IMR-90 (cell line): ENCODE measurements at regions not wholly inside any gene's neighbourhood (a gene's known extent, or its start where the extent isn't known, plus 50 kb on each side); places are given as distances from the start of the nearest gene placed in this dataset.

ENCODE experiments used
- ATAC-seq: fragments of 200-7000 bp; cut with Tn5 transposase; 2 replicates; pipeline ENCODE4 v1.9.1; 2020; ENCODE audit warnings: low read depth, mild to moderate bottlenecking, moderate library complexity
- BruUV-seq: library from RNA; stranded (reverse); fragments of 400-500 nt; replicated peaks from 2 replicates; lab custom pipeline; 2021; lab: Mats Ljungman, UMichigan
- CTCF ChIA-PET: fragments of 300-600 bp; formaldehyde crosslinking; extraction: SDS; loops from one replicate; lab custom pipeline; 2021; ENCODE audit warnings: antibody characterized with exemption; lab: Yijun Ruan, JAX
- POLR2A ChIA-PET: fragments of 300-600 bp; sonication (Branson Sonifier 250); formaldehyde crosslinking; loops from one replicate; lab custom pipeline; 2022; ENCODE audit warnings: antibody characterized with exemption; ENCODE audit not compliant: unreplicated experiment; lab: Charles Lee
- DNase-seq: peaks from one replicate; pipeline ENCODE4 v3.0.0; 2013
- H2AFZ ChIP-seq: replicated peaks from 2 replicates; pipeline ENCODE3; 2013; ENCODE audit warnings: low read length, mild to moderate bottlenecking; ENCODE audit not compliant: poor library complexity
- H2AK5ac ChIP-seq: 2 replicates; pipeline ENCODE4 v1.6.1; 2013; ENCODE audit warnings: low read depth, low read length, inconsistent platforms
- H2AK9ac ChIP-seq: replicated peaks from 2 replicates; pipeline ENCODE3; 2013; ENCODE audit warnings: mild to moderate bottlenecking, low read depth, low read length, moderate library complexity; ENCODE audit not compliant: poor library complexity
- H2BK120ac ChIP-seq: 2 replicates; pipeline ENCODE4 v1.6.1; 2013; ENCODE audit warnings: low read depth, low read length, inconsistent platforms
- H2BK15ac ChIP-seq: 3 replicates; pipeline ENCODE4 v1.6.1; 2013; ENCODE audit warnings: low read depth, low read length, inconsistent platforms
- H2BK20ac ChIP-seq: 2 replicates; pipeline ENCODE4 v1.6.1; 2013; ENCODE audit warnings: low read depth, mild to moderate bottlenecking, inconsistent platforms, low read length, moderate library complexity
- H2BK5ac ChIP-seq: 2 replicates; pipeline ENCODE4 v1.6.1; 2013; ENCODE audit warnings: mild to moderate bottlenecking, low read depth, low read length, inconsistent platforms; ENCODE audit not compliant: poor library complexity, severe bottlenecking
- H3K14ac ChIP-seq: replicated peaks from 2 replicates; pipeline ENCODE4 v1.6.1; 2013; ENCODE audit warnings: low read depth, low read length, inconsistent platforms
- H3K18ac ChIP-seq: 2 replicates; pipeline ENCODE4 v1.6.1; 2013; ENCODE audit warnings: low read depth, low read length, control low read depth
- H3K23ac ChIP-seq: 2 replicates; pipeline ENCODE4 v1.6.1; 2013; ENCODE audit warnings: low read depth, low read length, inconsistent platforms
- H3K27ac ChIP-seq: 2 replicates; pipeline ENCODE4 v1.5.1; 2013; ENCODE audit warnings: mild to moderate bottlenecking, control low read depth, low read length; ENCODE audit not compliant: insufficient read depth
- H3K27me3 ChIP-seq: 2 replicates; pipeline ENCODE4 v1.6.1; 2013; ENCODE audit warnings: low read length; ENCODE audit not compliant: control insufficient read depth, insufficient read depth
- H3K36me3 ChIP-seq: 2 replicates; pipeline ENCODE4 v1.6.1; 2013; ENCODE audit warnings: low read length, mixed read lengths; ENCODE audit not compliant: control insufficient read depth, insufficient read depth
- H3K4ac ChIP-seq: 2 replicates; pipeline ENCODE4 v1.6.1; 2013; ENCODE audit warnings: low read depth, low read length, inconsistent platforms
- H3K4me1 ChIP-seq: 2 replicates; pipeline ENCODE4 v1.6.1; 2013; ENCODE audit warnings: low read length, mixed read lengths; ENCODE audit not compliant: control insufficient read depth, insufficient read depth
- H3K4me2 ChIP-seq: 2 replicates; pipeline ENCODE4 v1.6.1; 2013; ENCODE audit warnings: low read depth, mild to moderate bottlenecking, control low read depth, low read length, moderate library complexity
- H3K4me3 ChIP-seq: 2 replicates; pipeline ENCODE4 v1.5.1; 2013; ENCODE audit warnings: low read depth, mild to moderate bottlenecking, control low read depth, low read length, moderate library complexity; ENCODE audit not compliant: insufficient read depth
- H3K56ac ChIP-seq: 2 replicates; pipeline ENCODE4 v1.6.1; 2013; ENCODE audit warnings: low read length, inconsistent platforms; ENCODE audit not compliant: insufficient read depth; ENCODE audit errors: extremely low read depth
- H3K79me1 ChIP-seq, 2 experiments: 2 replicates each; pipeline ENCODE4 v1.6.1; 2013; ENCODE audit warnings: low read length in 2 of 2, inconsistent platforms in 1 of 2, low read depth in 1 of 2
- H3K9ac ChIP-seq: 2 replicates; pipeline ENCODE4 v1.6.1; 2013; ENCODE audit warnings: low read depth, low read length, control low read depth
- H3K9me1 ChIP-seq: 2 replicates; pipeline ENCODE4 v1.6.1; 2013; ENCODE audit warnings: low read length, inconsistent platforms; ENCODE audit not compliant: insufficient read depth
- H3K9me3 ChIP-seq: 2 replicates; pipeline ENCODE4 v1.6.1; 2013; ENCODE audit warnings: low read length; ENCODE audit not compliant: control insufficient read depth, insufficient read depth
- H4K20me1 ChIP-seq: 2 replicates; pipeline ENCODE4 v1.6.1; 2013; ENCODE audit warnings: low read length, inconsistent platforms; ENCODE audit not compliant: insufficient read depth
- H4K5ac ChIP-seq: 2 replicates; pipeline ENCODE4 v1.6.1; 2013; ENCODE audit warnings: mild to moderate bottlenecking, low read depth, low read length, control low read depth
- H4K8ac ChIP-seq, 2 experiments: 2 replicates each; pipeline ENCODE4 v1.6.1; 2013; ENCODE audit warnings: low read depth in 2 of 2, low read length in 2 of 2, control low read depth in 1 of 2, inconsistent platforms in 1 of 2
- H4K91ac ChIP-seq: 2 replicates; pipeline ENCODE4 v1.6.1; 2013; ENCODE audit warnings: low read depth, low read length, inconsistent platforms; ENCODE audit not compliant: insufficient read depth
- BHLHE40 ChIP-seq: fragments of 150-350 bp; IDR thresholded peaks from 2 replicates; pipeline ENCODE4 v1.6.1; 2016; ENCODE audit warnings: mild to moderate bottlenecking, low read depth, low read length
- CEBPB ChIP-seq: IDR thresholded peaks from 2 replicates; pipeline ENCODE4 v1.6.1; 2012; ENCODE audit warnings: low read depth, low read length, improper control_type of control experiment
- CTCF ChIP-seq: conservative IDR thresholded peaks from 2 replicates; pipeline ENCODE4 v1.5.1; 2012; ENCODE audit warnings: mild to moderate bottlenecking, low read depth, low read length, improper control_type of control experiment
- ELK1 ChIP-seq: fragments of 150-350 bp; IDR thresholded peaks from 2 replicates; pipeline ENCODE4 v1.6.1; 2016; ENCODE audit warnings: low read depth, mild to moderate bottlenecking, low read length, moderate library complexity, borderline replicate concordance
- FOS ChIP-seq: fragments of 150-350 bp; IDR thresholded peaks from 2 replicates; pipeline ENCODE4 v1.6.1; 2016; ENCODE audit warnings: low read depth, low read length
- MAFK ChIP-seq: IDR thresholded peaks from 2 replicates; pipeline ENCODE4 v1.6.1; 2012; ENCODE audit warnings: low read depth, low read length, improper control_type of control experiment
- MAZ ChIP-seq: IDR thresholded peaks from 2 replicates; pipeline ENCODE4 v1.6.1; 2012; ENCODE audit warnings: low read depth, mild to moderate bottlenecking, low read length, improper control_type of control experiment, moderate library complexity, borderline replicate concordance
- MXI1 ChIP-seq: IDR thresholded peaks from 2 replicates; pipeline ENCODE4 v1.6.1; 2012; ENCODE audit warnings: low read depth, mild to moderate bottlenecking, low read length, moderate library complexity, borderline replicate concordance
- POLR2A ChIP-seq: IDR thresholded peaks from 2 replicates; pipeline ENCODE4 v1.6.1; 2012; ENCODE audit warnings: mild to moderate bottlenecking, low read depth, low read length
- RAD21 ChIP-seq: IDR thresholded peaks from 2 replicates; pipeline ENCODE4 v1.6.1; 2012; ENCODE audit warnings: low read length, improper control_type of control experiment
- RCOR1 ChIP-seq: IDR thresholded peaks from 2 replicates; pipeline ENCODE4 v1.6.1; 2012; ENCODE audit warnings: mild to moderate bottlenecking, low read length, improper control_type of control experiment; ENCODE audit not compliant: insufficient replicate concordance
- SMC3 ChIP-seq: fragments of 150-350 bp; IDR thresholded peaks from 2 replicates; pipeline ENCODE4 v1.6.1; 2016; ENCODE audit warnings: low read depth, mild to moderate bottlenecking, antibody characterized with exemption, low read length, moderate library complexity
- USF2 ChIP-seq: fragments of 150-350 bp; IDR thresholded peaks from 2 replicates; pipeline ENCODE4 v1.6.1; 2017; ENCODE audit warnings: mild to moderate bottlenecking, antibody characterized with exemption, low read length, low read depth
- WGBS, 2 experiments: methylation state at CpG; one replicate each; pipeline versions ENCODE4 v1.1.5 to v1.1.7; 2013; ENCODE audit warnings: missing lambda C conversion rate in 2 of 2; ENCODE audit not compliant: insufficient read length in 1 of 2; ENCODE audit errors: extremely low coverage in 2 of 2; 5-methylcytosine and 5-hydroxymethylcytosine counted together
- dilution Hi-C: fragments of 300-500 bp; cut with HindIII; formaldehyde crosslinking; loops from one replicate; pipeline ENCODE4 v1.14.3; 2018; ENCODE audit warnings: low sequenced_read_pairs; ENCODE audit not compliant: unreplicated experiment
- in situ Hi-C: fragments of 300-500 bp; cut with MboI; formaldehyde crosslinking; loops from 3 replicates; pipeline ENCODE4 v1.14.3; 2019; ENCODE audit warnings: low sequenced_read_pairs, inconsistent platforms, mixed read lengths
- intact Hi-C: fragments of 100-400 bp; cut with micrococcal nuclease; formaldehyde crosslinking; loops from 2 replicates; pipeline ENCODE4 v1.10.0; 2022

- peak overlapping the region; percentile 45 for H4K5ac ChIP-seq
- no peak overlapping the region for H2BK5ac ChIP-seq
- no TSS peak for BruUV-seq
- H3K56ac ChIP-seq, result peak overlapping the region; percentile 44
- H3K27ac ChIP-seq, result peak overlapping the region; percentile 36
- no peaks in the 10 kb centered on the region for H3K36me3 ChIP-seq
- H3K23ac ChIP-seq, result peak overlapping the region; percentile 29; the same call in 1 of the 2 replicates
- H3K4ac ChIP-seq, result peak overlapping the region; percentile 79
- 0 out of 2 replicates have a peak, but pooled peaks cover 2% of the 10 kb centered on the region for H3K27me3 ChIP-seq
- no peak overlapping the region for H2AK5ac ChIP-seq
- CTCF ChIA-PET, result interaction anchor here (0.7 to 1.8 kb wide), 10 partner anchors 10 to 1285 kb away, joined by 3 to 10 read pairs (median 4); no protein-coding TSS in a partner anchor
- peak overlapping the region; percentile 55 for H3K9ac ChIP-seq
- peak overlapping the region; percentile 57 for H2BK20ac ChIP-seq
- peak overlapping the region; percentile 95 for H2AFZ ChIP-seq
- H2BK120ac ChIP-seq, result peak overlapping the region; percentile 89
- H4K8ac ChIP-seq, result peak overlapping the region; percentile 48 to 78
- H3K18ac ChIP-seq, result peak overlapping the region; percentile 28; the same call in 1 of the 2 replicates
- peaks cover 5% of the 10 kb centered on the region; the same call in 1 of the 2 replicates for H3K4me1 ChIP-seq
- in situ Hi-C loops (loop anchor here (10.0 kb wide), 1 partner anchor 1279 kb away; no protein-coding TSS in a partner anchor), dilution Hi-C loops (no loop called here), intact Hi-C loops (loop anchor here (1.0 to 2.0 kb wide), 3 partner anchors 787 to 1287 kb away; no protein-coding TSS in a partner anchor)
- ATAC-seq (peak; percentile 97), DNase-seq (peak; percentile 83)
- H2BK15ac ChIP-seq, result peak overlapping the region; percentile 51; the same call in 2 of the 3 replicates
- H2AK9ac ChIP-seq, result peak overlapping the region; percentile 85
- peak overlapping the region; percentile 65 for H4K91ac ChIP-seq
- H3K4me3 ChIP-seq, result peak overlapping the region; percentile 67
- 1% methylated on average over 19 of the region's 65 CpGs; no CpG with 5 or more reads in 1 of the 2 experiments for WGBS, 2 experiments
- POLR2A ChIA-PET, result interaction anchor here (0.5 to 0.6 kb wide), 2 partner anchors 145 to 1093 kb away, joined by 3 read pairs; no protein-coding TSS in a partner anchor
- no peaks in the 10 kb centered on the region for H4K20me1 ChIP-seq
- no peaks in the 10 kb centered on the region for H3K9me1 ChIP-seq
- H3K14ac ChIP-seq, result peak overlapping the region; percentile 88
- H3K4me2 ChIP-seq, result peak overlapping the region; percentile 99
- H3K79me1 ChIP-seq, result no peaks in the 10 kb centered on the region
- H3K9me3 ChIP-seq, result no peaks in the 10 kb centered on the region
- no peak for TF ChIP-seq BHLHE40
- peak; percentile 82 for TF ChIP-seq SMC3
- no peak for TF ChIP-seq RCOR1
- no peak for TF ChIP-seq FOS
- peak; percentile 28; the same call in 1 of the 2 replicates for TF ChIP-seq MAZ
- no peak for TF ChIP-seq MAFK
- peak; percentile 96 for TF ChIP-seq RAD21
- no peak for TF ChIP-seq USF2
- TF ChIP-seq MXI1, result no peak
- TF ChIP-seq ELK1, result no peak
- no peak for TF ChIP-seq POLR2A
- TF ChIP-seq CTCF, result peak; percentile 92
- no peak for TF ChIP-seq CEBPB
Observed at GRCh38 chr11:16613512-16614381, 124.7 kb upstream of the C11orf58 start.
